Esophagus muscularis mucosa (tissue), 4 donors: ENCODE measurements at regions not wholly inside any gene's neighbourhood (a gene's known extent, or its start where the extent isn't known, plus 50 kb on each side); places are given as distances from the start of the nearest gene placed in this dataset.
A peak's percentile ranks its signal among the peaks of the same experiment; 100 is the strongest.
"Not testable (repeated sequence)": the region's sequence is repeated elsewhere in the genome, so short reads cannot be mapped to it uniquely, and the experiment has no call there.

ENCODE experiments used
- DNase-seq: peaks from one replicate; pipeline ENCODE4 v3.0.0-alpha.2; 2017; ENCODE audit errors: extremely low spot score
- H3K27ac ChIP-seq, 4 donors: fragments of 200-600 bp; sonication (generic); replicated peaks in 1 of 4; 1 replicate in 3 of 4; 2 replicates in 1 of 4; pipeline ENCODE4 v1.5.1; 2016 to 2019; ENCODE audit warnings: mild to moderate bottlenecking in 1 of 4
- H3K27me3 ChIP-seq, 4 donors: fragments of 200-600 bp; sonication (generic); one replicate each; pipeline versions ENCODE4 v1.5.1 to v1.6.0; 2016 to 2019
- H3K36me3 ChIP-seq, 4 donors: fragments of 200-600 bp; sonication (generic); one replicate each; pipeline ENCODE4 v1.5.1; 2016 to 2019
- H3K4me1 ChIP-seq, 4 donors: fragments of 200-600 bp; sonication (generic); one replicate each; pipeline ENCODE4 v1.5.1; 2016 to 2019
- H3K4me3 ChIP-seq, 4 donors: fragments of 200-600 bp; sonication (generic); 1 replicate in 2 of 4; 2 replicates in 2 of 4; pipeline ENCODE4 v1.5.1; 2016 to 2019; ENCODE audit warnings: mild to moderate bottlenecking in 4 of 4, moderate library complexity in 1 of 4
- H3K9me3 ChIP-seq, 4 donors: fragments of 200-600 bp; sonication (generic); 1 replicate in 3 of 4; 2 replicates in 1 of 4; pipeline ENCODE4 v1.5.1; 2016 to 2019
- EP300 ChIP-seq: sonication (generic); formaldehyde crosslinking; IDR thresholded peaks from one replicate; pipeline ENCODE4 v1.6.1; 2017; ENCODE audit warnings: antibody characterized with exemption
- POLR2A ChIP-seq: fragments of 450-650 bp; IDR thresholded peaks from one replicate; pipeline ENCODE4 v1.6.1; 2017; ENCODE audit warnings: antibody characterized with exemption, moderate library complexity, mild to moderate bottlenecking, low read depth
- POLR2AphosphoS5 ChIP-seq, 2 donors: sonication (generic); formaldehyde crosslinking; IDR thresholded peaks; one replicate each; pipeline ENCODE4 v1.6.1; 2017; ENCODE audit warnings: antibody characterized with exemption in 2 of 2
- WGBS: methylation state at CpG from one replicate; pipeline ENCODE4 v1.1.5; 2018; 5-methylcytosine and 5-hydroxymethylcytosine counted together
- intact Hi-C: fragments of 100-400 bp; cut with DNase I; formaldehyde crosslinking; loops from one replicate; pipeline ENCODE4 v1.15.1; 2023
- TF ChIP-seq, protein P1 (sequence below), 3 experiments: fragments of 200-600 bp in 2 of 3; fragments of 450-650 bp in 1 of 3; sonication (generic) in 2 of 3; IDR thresholded peaks; one replicate each; pipeline ENCODE4 v1.5.1; 2017 to 2019; ENCODE audit warnings: antibody characterized with exemption in 3 of 3, mild to moderate bottlenecking in 2 of 3, moderate library complexity in 1 of 3

DNA sequence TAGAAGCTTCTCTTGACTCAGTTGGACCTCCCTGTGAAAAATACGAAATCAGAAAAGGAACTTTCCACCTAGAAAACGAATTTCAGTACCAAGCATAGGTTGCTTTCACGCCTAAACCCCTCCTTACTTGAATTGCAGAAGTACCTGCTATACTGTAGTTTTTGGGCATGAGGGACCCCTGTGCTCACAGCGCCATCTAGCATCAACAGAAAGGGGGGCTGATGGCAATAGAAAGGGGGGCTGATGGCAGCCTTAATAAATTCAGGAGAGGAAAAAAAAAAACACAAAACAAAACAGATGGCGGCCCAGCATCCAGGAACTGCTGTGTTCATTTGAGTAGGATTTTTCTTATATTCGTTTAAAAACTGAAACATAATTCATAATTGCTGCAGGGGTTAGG lies 96.7 kb downstream of the NPAP1 start:
- WGBS, result 35% methylated on average over 6 of the region's 6 CpGs
- intact Hi-C loops, result no loop called here
- peak overlapping the region; percentile 48 to 59 (median 52) for H3K4me3 ChIP-seq

DNA sequence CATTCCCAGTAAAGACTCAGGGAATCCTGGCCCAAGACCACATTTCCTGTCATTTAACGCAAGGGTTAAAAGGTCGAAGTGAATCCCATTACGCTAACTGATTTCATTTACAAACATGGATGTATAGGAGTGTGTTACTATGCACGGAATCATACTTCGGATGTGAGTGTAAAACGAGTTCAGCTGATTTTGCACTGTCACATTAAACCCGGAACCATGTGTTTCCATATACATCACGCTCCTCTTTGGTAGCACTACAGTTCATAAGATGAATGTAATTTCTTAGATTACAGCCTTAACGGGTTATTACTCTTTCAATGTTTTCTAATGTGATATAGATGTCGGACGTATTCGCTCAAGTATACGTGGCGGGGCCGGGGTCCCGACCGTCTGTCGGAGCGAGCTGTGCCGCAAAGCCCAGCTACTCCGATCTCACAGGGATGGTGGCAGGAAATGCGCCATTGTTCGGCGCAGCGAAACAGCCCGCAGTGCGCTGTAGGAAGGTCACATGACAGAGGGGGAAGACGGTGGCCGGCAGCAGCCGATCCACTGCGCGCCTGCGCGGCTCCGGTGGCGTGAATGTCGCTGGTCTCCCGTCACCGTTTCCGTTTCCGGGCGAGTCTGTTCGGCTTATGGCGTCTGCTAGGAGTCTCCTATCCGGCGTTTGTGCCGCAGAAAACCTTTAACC lies 97.3 kb downstream of the NPAP1 start:
- WGBS, result 42% methylated on average over 39 of the region's 47 CpGs
- TF ChIP-seq POLR2AphosphoS5 (IDR thresholded peaks at IDR 0.05) (peak; percentile 56 to 72), EP300 (no peak)
- H3K4me1 ChIP-seq, result peaks cover 0 to 6% (median 0%) of the 10 kb centered on the region in 4 donors
- DNase-seq, result no peak
- H3K4me3 ChIP-seq, result peak overlapping the region; percentile 48 to 59 (median 52)
- intact Hi-C loops, result no loop called here
- peaks cover 0 to 9% (median 4%) of the 10 kb centered on the region in 4 donors for H3K9me3 ChIP-seq
- peak overlapping the region in 3 of 4 donors; percentile 5 to 64 (median 37) for H3K27ac ChIP-seq
- peaks cover 0 to 25% (median 0%) of the 10 kb centered on the region in 4 donors for H3K27me3 ChIP-seq
- H3K36me3 ChIP-seq, result no peaks in the 10 kb centered on the region

More for the DNA sequence above, 96.7 kb downstream of the NPAP1 start:
- H3K9me3 ChIP-seq, result peaks cover 0 to 9% (median 4%) of the 10 kb centered on the region in 4 donors
- peaks cover 0 to 25% (median 0%) of the 10 kb centered on the region in 4 donors for H3K27me3 ChIP-seq
- H3K4me1 ChIP-seq, result peaks cover 0 to 6% (median 0%) of the 10 kb centered on the region in 4 donors
- no peak overlapping the region for H3K27ac ChIP-seq
- TF ChIP-seq EP300 (no peak), POLR2AphosphoS5 (IDR thresholded peaks at IDR 0.05) (no peak), POLR2A (no peak)
- TF ChIP-seq, protein P1, sequence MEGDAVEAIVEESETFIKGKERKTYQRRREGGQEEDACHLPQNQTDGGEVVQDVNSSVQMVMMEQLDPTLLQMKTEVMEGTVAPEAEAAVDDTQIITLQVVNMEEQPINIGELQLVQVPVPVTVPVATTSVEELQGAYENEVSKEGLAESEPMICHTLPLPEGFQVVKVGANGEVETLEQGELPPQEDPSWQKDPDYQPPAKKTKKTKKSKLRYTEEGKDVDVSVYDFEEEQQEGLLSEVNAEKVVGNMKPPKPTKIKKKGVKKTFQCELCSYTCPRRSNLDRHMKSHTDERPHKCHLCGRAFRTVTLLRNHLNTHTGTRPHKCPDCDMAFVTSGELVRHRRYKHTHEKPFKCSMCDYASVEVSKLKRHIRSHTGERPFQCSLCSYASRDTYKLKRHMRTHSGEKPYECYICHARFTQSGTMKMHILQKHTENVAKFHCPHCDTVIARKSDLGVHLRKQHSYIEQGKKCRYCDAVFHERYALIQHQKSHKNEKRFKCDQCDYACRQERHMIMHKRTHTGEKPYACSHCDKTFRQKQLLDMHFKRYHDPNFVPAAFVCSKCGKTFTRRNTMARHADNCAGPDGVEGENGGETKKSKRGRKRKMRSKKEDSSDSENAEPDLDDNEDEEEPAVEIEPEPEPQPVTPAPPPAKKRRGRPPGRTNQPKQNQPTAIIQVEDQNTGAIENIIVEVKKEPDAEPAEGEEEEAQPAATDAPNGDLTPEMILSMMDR (IDR thresholded peaks at IDR 0.05), result no peak
- no peaks in the 10 kb centered on the region for H3K36me3 ChIP-seq
- DNase-seq, result no peak

DNA sequence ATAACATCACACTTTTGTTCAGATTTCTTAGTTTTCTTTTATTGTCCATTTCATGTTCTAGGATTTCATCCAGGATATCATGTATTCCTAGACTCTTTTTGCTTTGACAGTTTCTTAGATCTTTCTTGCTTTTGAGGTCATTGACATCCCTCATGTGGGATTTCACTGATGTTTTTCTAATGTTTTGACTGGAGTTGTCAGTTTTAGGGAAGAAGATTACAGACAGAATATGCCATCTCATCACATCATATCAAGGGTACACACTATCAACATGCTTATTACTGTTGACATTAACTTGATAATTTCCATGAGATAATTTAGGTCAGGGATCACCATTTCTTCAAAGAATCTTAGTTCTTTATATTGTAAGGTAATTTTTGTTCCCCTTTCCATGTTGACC lies 101.7 kb downstream of the NPAP1 start:
- intact Hi-C loops, result no loop called here

DNA sequence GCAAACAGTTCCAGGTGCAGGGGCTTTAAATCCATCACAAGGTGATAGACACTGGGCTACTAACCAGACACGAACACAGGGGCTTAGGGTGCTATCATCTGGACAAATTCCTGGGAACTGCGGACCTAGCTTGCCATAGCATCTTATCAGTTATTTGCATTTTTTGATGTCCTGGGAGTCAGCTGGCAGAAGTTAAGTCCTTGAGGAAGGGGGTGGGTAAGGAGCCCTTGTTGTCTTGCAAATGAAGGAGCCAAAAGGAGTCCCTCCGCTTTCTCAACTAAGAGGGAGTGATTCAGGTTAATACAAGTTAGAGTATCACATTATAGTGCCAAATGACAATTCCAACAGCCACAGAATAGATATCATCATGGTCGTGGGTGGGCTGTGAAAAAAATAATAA lies 108.9 kb downstream of the NPAP1 start:
- WGBS, result 26% methylated on average over 4 of the region's 4 CpGs
- H3K9me3 ChIP-seq, result peaks cover 0 to 7% (median 4%) of the 10 kb centered on the region in 4 donors
- no peaks in the 10 kb centered on the region for H3K36me3 ChIP-seq
- no peaks in the 10 kb centered on the region for H3K4me1 ChIP-seq
- H3K4me3 ChIP-seq, result no peak overlapping the region
- intact Hi-C loops, result no loop called here
- peaks cover 0 to 6% (median 0%) of the 10 kb centered on the region in 4 donors for H3K27me3 ChIP-seq
- DNase-seq, result no peak
- no peak overlapping the region for H3K27ac ChIP-seq
- TF ChIP-seq, protein P1 (IDR thresholded peaks at IDR 0.05), result no peak
- TF ChIP-seq POLR2AphosphoS5 (IDR thresholded peaks at IDR 0.05), result no peak
- TF ChIP-seq EP300, result no peak
- no peak for TF ChIP-seq POLR2A

More for the DNA sequence above, 101.7 kb downstream of the NPAP1 start:
- no peak for DNase-seq
- peaks cover 0 to 16% (median 6%) of the 10 kb centered on the region in 4 donors for H3K9me3 ChIP-seq
- no peak overlapping the region for H3K4me3 ChIP-seq
- H3K36me3 ChIP-seq, result no peaks in the 10 kb centered on the region
- H3K4me1 ChIP-seq, result peaks cover 0 to 3% (median 0%) of the 10 kb centered on the region in 4 donors
- TF ChIP-seq EP300, result no peak
- TF ChIP-seq POLR2AphosphoS5 (IDR thresholded peaks at IDR 0.05), result no peak
- no peak for TF ChIP-seq POLR2A
- TF ChIP-seq, protein P1 (IDR thresholded peaks at IDR 0.05), result no peak
- peaks cover 0 to 20% (median 0%) of the 10 kb centered on the region in 4 donors for H3K27me3 ChIP-seq
- no peak overlapping the region for H3K27ac ChIP-seq

DNA sequence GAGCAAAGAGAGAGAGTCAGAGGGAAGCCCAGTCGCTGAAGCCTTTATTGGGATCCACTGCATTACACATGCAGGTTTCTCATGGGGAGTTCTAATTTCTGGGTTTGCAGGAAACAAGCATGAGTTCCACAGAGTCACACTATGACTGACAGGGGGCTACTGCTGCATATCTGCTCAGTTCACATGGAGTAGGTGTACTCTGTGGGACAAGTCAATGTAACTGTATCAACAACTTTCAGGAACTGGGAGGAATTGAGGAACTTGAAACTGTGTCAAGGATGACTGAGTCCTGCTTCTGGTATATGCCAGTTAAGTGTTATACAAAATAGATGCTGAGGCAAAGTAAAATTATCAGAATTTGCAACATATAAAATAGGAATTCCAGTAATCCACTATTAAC lies 110.8 kb downstream of the NPAP1 start:
- DNase-seq, result no peak
- Histone ChIP-seq H3K27ac (no peak overlapping the region), H3K4me1 (no peaks in the 10 kb centered on the region), H3K27me3 (peaks cover 0 to 6% (median 0%) of the 10 kb centered on the region in 4 donors), H3K9me3 (peaks cover 0 to 6% (median 2%) of the 10 kb centered on the region in 4 donors), H3K36me3 (no peaks in the 10 kb centered on the region), H3K4me3 (no peak overlapping the region)
- TF ChIP-seq EP300, result no peak
- intact Hi-C loops, result no loop called here
- 71% methylated on average over 1 of the region's 1 CpG for WGBS

DNA sequence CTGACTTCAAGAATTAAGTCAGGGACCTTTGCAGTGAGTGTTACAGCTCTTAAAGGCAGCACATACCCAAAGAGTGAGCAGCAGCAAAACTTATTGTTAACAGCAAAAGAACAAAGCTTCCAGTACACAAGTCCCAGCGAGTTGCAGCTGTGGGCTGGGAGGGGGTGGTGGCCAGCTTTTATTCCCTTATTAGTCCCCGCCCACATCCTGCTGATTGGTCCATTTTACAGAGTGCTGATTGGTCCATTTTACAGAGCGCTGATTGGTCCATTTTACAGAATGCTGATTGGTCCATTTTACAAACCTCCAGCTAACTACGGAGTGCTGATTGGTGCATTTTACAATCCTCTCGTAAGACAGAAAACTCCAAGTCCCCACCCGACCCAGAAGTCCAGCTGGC lies 127.0 kb downstream of the NPAP1 start:
- not testable (repeated sequence) for H3K36me3 ChIP-seq

More for the DNA sequence above, 127.0 kb downstream of the NPAP1 start:
- H3K9me3 ChIP-seq, H3K4me3 ChIP-seq, H3K4me1 ChIP-seq, H3K27ac ChIP-seq, DNase-seq, H3K27me3 ChIP-seq, intact Hi-C loops: not testable (repeated sequence)
- WGBS, result 74% methylated on average over 6 of the region's 6 CpGs
